OCI-LY7 (cell line): ENCODE measurements at regions not wholly inside any gene's neighbourhood (a gene's known extent, or its start where the extent isn't known, plus 50 kb on each side); places are given as distances from the start of the nearest gene placed in this dataset.

Source experiments
- EZH2phosphoT487 ChIP-seq: fragments of 200-600 bp; sonication (generic); IDR thresholded peaks from 2 replicates; pipeline ENCODE4 v1.6.1; 2018; ENCODE audit warnings: low read depth, borderline replicate concordance, mild to moderate bottlenecking, mixed run types, antibody characterized with exemption, low read length, moderate library complexity, mixed read lengths
- TF ChIP-seq, protein P1 (sequence below): fragments of 200-600 bp; sonication (generic); conservative IDR thresholded peaks from 2 replicates; pipeline ENCODE4 v1.5.1; 2014; ENCODE audit warnings: mild to moderate bottlenecking, antibody characterized with exemption, low read length, moderate library complexity, mixed read lengths

DNA sequence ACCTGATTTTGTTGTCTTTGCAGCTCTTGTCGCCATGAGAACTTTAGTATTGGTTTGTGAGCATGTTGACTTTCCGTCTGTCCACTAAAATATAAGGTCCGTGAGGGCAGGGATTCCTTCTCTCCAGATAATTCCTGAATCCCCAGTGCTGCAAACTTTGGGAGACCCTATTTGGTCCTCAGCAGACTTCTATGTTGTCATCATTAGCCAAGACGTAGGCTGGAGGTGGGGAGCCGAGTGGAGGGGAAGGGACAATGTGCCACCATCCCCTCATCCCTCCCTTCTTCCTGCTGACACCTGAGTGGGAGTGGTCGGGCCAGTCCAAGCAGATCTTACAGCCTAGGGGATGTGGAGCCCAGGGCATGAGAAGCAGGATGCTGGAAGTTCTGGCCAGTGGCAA lies 690.6 kb downstream of the TBC1D22A start:
- TF ChIP-seq, protein P1, sequence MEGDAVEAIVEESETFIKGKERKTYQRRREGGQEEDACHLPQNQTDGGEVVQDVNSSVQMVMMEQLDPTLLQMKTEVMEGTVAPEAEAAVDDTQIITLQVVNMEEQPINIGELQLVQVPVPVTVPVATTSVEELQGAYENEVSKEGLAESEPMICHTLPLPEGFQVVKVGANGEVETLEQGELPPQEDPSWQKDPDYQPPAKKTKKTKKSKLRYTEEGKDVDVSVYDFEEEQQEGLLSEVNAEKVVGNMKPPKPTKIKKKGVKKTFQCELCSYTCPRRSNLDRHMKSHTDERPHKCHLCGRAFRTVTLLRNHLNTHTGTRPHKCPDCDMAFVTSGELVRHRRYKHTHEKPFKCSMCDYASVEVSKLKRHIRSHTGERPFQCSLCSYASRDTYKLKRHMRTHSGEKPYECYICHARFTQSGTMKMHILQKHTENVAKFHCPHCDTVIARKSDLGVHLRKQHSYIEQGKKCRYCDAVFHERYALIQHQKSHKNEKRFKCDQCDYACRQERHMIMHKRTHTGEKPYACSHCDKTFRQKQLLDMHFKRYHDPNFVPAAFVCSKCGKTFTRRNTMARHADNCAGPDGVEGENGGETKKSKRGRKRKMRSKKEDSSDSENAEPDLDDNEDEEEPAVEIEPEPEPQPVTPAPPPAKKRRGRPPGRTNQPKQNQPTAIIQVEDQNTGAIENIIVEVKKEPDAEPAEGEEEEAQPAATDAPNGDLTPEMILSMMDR: no peak
- no peak for TF ChIP-seq EZH2phosphoT487
